H1 (cell line): ENCODE measurements at regions not wholly inside any gene's neighbourhood (a gene's known extent, or its start where the extent isn't known, plus 50 kb on each side); places are given as distances from the start of the nearest gene placed in this dataset.

Source experiments
- CTCF ChIA-PET: fragments of 300-600 bp; sonication (Branson Sonifier 250); formaldehyde crosslinking; loops from one replicate; lab custom pipeline; 2021; ENCODE audit not compliant: partially characterized antibody; lab: Charles Lee
- POLR2A ChIA-PET: fragments of 300-600 bp; sonication (Branson Sonifier 250); formaldehyde crosslinking; loops from one replicate; lab custom pipeline; 2021; ENCODE audit warnings: inconsistent platforms; ENCODE audit not compliant: partially characterized antibody; lab: Charles Lee
- DNase-seq, 2 experiments: peaks; one replicate each; pipeline versions ENCODE4 v3.0.0 to v3.0.0-alpha.2; 2010 to 2022; ENCODE audit warnings: low spot score in 2 of 2, low read depth in 1 of 2, mixed read lengths in 1 of 2
- FAIRE-seq: peaks from 2 replicates; lab custom pipeline; 2011; peaks lifted over from hg19 to GRCh38; lab: Jason Lieb, UNC
- H2AFZ ChIP-seq: 2 replicates; pipeline ENCODE4 v1.8.1; 2012; ENCODE audit warnings: low read length, inconsistent platforms
- H2AK5ac ChIP-seq: 2 replicates; pipeline ENCODE4 v1.6.1; 2013; ENCODE audit warnings: low read depth, low read length
- H2BK120ac ChIP-seq: replicated peaks from 2 replicates; pipeline ENCODE3; 2013; ENCODE audit warnings: low read depth, low read length, inconsistent platforms
- H2BK12ac ChIP-seq: 2 replicates; pipeline ENCODE4 v1.6.1; 2013; ENCODE audit warnings: low read depth, low read length
- H2BK15ac ChIP-seq: 2 replicates; pipeline ENCODE4 v1.6.1; 2013; ENCODE audit warnings: low read length
- H2BK20ac ChIP-seq: 2 replicates; pipeline ENCODE4 v1.6.1; 2013; ENCODE audit warnings: low read length
- H2BK5ac ChIP-seq: 2 replicates; pipeline ENCODE4 v1.6.1; 2013; ENCODE audit warnings: low read depth, low read length
- H3K14ac ChIP-seq: 2 replicates; pipeline ENCODE4 v1.6.1; 2013; ENCODE audit warnings: inconsistent platforms; ENCODE audit not compliant: insufficient read length
- H3K18ac ChIP-seq: 2 replicates; pipeline ENCODE4 v1.6.1; 2013; ENCODE audit warnings: low read length; ENCODE audit errors: extremely low read depth
- H3K23ac ChIP-seq: 2 replicates; pipeline ENCODE4 v1.6.1; 2013; ENCODE audit warnings: inconsistent platforms; ENCODE audit not compliant: insufficient read length
- H3K23me2 ChIP-seq: 2 replicates; pipeline ENCODE4 v1.6.1; 2013; ENCODE audit warnings: low read depth, low read length
- H3K27ac ChIP-seq: 2 replicates; pipeline ENCODE4 v1.6.1; 2011; ENCODE audit warnings: low read depth, low read length, inconsistent platforms
- H3K27me3 ChIP-seq, 4 experiments: replicated peaks in 1 of 4; 1 replicate in 1 of 4; 2 replicates in 3 of 4; pipeline versions ENCODE4 v1.6.1 to v1.8.1; 2011 to 2013; ENCODE audit warnings: low read length in 3 of 4, mild to moderate bottlenecking in 3 of 4, inconsistent platforms in 2 of 4, mixed read lengths in 2 of 4, moderate library complexity in 1 of 4; ENCODE audit not compliant: control insufficient read depth in 3 of 4, insufficient read depth in 3 of 4; ENCODE audit errors: extremely low read depth in 1 of 4
- H3K36me3 ChIP-seq, 4 experiments: 2 replicates each; pipeline versions ENCODE4 v1.6.1 to v1.8.1; 2011 to 2013; ENCODE audit warnings: mild to moderate bottlenecking in 4 of 4, low read length in 3 of 4, moderate library complexity in 2 of 4, control low read depth in 1 of 4, inconsistent platforms in 1 of 4; ENCODE audit not compliant: insufficient read depth in 4 of 4, control insufficient read depth in 2 of 4
- H3K4ac ChIP-seq: replicated peaks from 2 replicates; pipeline ENCODE3; 2013; ENCODE audit warnings: low read length, low read depth, mixed read lengths, inconsistent platforms; ENCODE audit not compliant: insufficient read length
- H3K4me1 ChIP-seq, 4 experiments: replicated peaks in 1 of 4; 1 replicate in 1 of 4; 2 replicates in 3 of 4; pipeline versions ENCODE4 v1.6.1 to v1.8.1; 2011 to 2013; ENCODE audit warnings: low read length in 3 of 4, inconsistent platforms in 2 of 4, mixed read lengths in 1 of 4; ENCODE audit not compliant: insufficient read depth in 4 of 4, control insufficient read depth in 3 of 4
- H3K4me2 ChIP-seq, 2 experiments: 2 replicates each; pipeline versions ENCODE4 v1.6.1 to v1.8.1; 2011 to 2013; ENCODE audit warnings: low read depth in 2 of 2, low read length in 2 of 2, control low read depth in 1 of 2, inconsistent platforms in 1 of 2, mild to moderate bottlenecking in 1 of 2; ENCODE audit not compliant: insufficient read depth in 1 of 2
- H3K4me3 ChIP-seq, 4 experiments: fragments of 200-600, 300-600 bp in 1 of 4; sonication (generic), shearing (Covaris generic), sonication (Bioruptor Twin) in 1 of 4; 2 replicates each; pipeline versions ENCODE4 v1.5.1 to v1.8.1; 2011 to 2016; ENCODE audit warnings: low read length in 4 of 4, low read depth in 3 of 4, control low read depth in 2 of 4, inconsistent platforms in 2 of 4, mild to moderate bottlenecking in 2 of 4, mixed read lengths in 1 of 4, moderate library complexity in 1 of 4; ENCODE audit not compliant: insufficient read depth in 2 of 4; ENCODE audit errors: extremely low read depth in 1 of 4
- H3K56ac ChIP-seq: replicated peaks from 2 replicates; pipeline ENCODE3; 2013; ENCODE audit warnings: low read depth, mild to moderate bottlenecking, mixed read lengths, low read length, inconsistent platforms; ENCODE audit not compliant: insufficient read length
- H3K79me1 ChIP-seq: 2 replicates; pipeline ENCODE4 v1.6.1; 2013; ENCODE audit warnings: low read depth, low read length, control low read depth
- H3K79me2 ChIP-seq, 2 experiments: 2 replicates each; pipeline versions ENCODE4 v1.6.1 to v1.8.1; 2012 to 2013; ENCODE audit warnings: low read length in 2 of 2, mild to moderate bottlenecking in 2 of 2, inconsistent platforms in 1 of 2; ENCODE audit not compliant: insufficient read depth in 2 of 2, control insufficient read depth in 1 of 2
- H3K9ac ChIP-seq, 4 experiments: replicated peaks in 1 of 4; 1 replicate in 1 of 4; 2 replicates in 3 of 4; pipeline versions ENCODE4 v1.6.1 to v1.8.1; 2011 to 2013; ENCODE audit warnings: low read depth in 3 of 4, low read length in 3 of 4, control low read depth in 2 of 4, mild to moderate bottlenecking in 2 of 4, moderate library complexity in 2 of 4, inconsistent platforms in 1 of 4; ENCODE audit errors: extremely low read depth in 1 of 4
- H3K9me3 ChIP-seq, 2 experiments: 2 replicates each; pipeline versions ENCODE4 v1.6.1 to v1.8.1; 2012 to 2013; ENCODE audit warnings: mild to moderate bottlenecking in 2 of 2, moderate library complexity in 2 of 2, control low read depth in 1 of 2, inconsistent platforms in 1 of 2, low read depth in 1 of 2, low read length in 1 of 2, mixed read lengths in 1 of 2; ENCODE audit not compliant: insufficient read depth in 2 of 2
- H4K20me1 ChIP-seq, 2 experiments: replicated peaks in 1 of 2; 2 replicates each; pipeline versions ENCODE3 to v1.8.1; 2011 to 2013; ENCODE audit warnings: inconsistent platforms in 2 of 2, low read length in 2 of 2, mild to moderate bottlenecking in 1 of 2; ENCODE audit not compliant: insufficient read depth in 2 of 2, control insufficient read depth in 1 of 2
- H4K5ac ChIP-seq: 2 replicates; pipeline ENCODE4 v1.6.1; 2013; ENCODE audit warnings: low read length, low read depth, mixed read lengths, inconsistent platforms; ENCODE audit not compliant: insufficient read length
- H4K8ac ChIP-seq: 2 replicates; pipeline ENCODE4 v1.8.0; 2013; ENCODE audit warnings: mild to moderate bottlenecking, moderate library complexity, low read length, inconsistent platforms; ENCODE audit not compliant: insufficient read depth; ENCODE audit errors: extremely low read depth
- H4K91ac ChIP-seq: replicated peaks from 2 replicates; pipeline ENCODE3; 2013; ENCODE audit warnings: low read length, mixed read lengths, inconsistent platforms; ENCODE audit not compliant: insufficient read length
- ATF2 ChIP-seq: IDR thresholded peaks from 2 replicates; pipeline ENCODE4 v1.6.1; 2012; ENCODE audit warnings: low read length, inconsistent platforms
- CBX8 ChIP-seq: fragments of 300-800, 300-1000 bp; sonication (generic); IDR thresholded peaks from 2 replicates; pipeline ENCODE4 v1.7.1; 2016; ENCODE audit warnings: low read depth, low read length, borderline replicate concordance
- CEBPB ChIP-seq: IDR thresholded peaks from 2 replicates; pipeline ENCODE4 v1.6.1; 2012; ENCODE audit warnings: low read depth, low read length
- PHF8 ChIP-seq: fragments of 200-600 bp; sonication (generic); conservative IDR thresholded peaks from 2 replicates; pipeline ENCODE4 v1.7.1; 2012; ENCODE audit warnings: low read depth, mild to moderate bottlenecking, inconsistent platforms, low read length, moderate library complexity
- POLR2A ChIP-seq, 2 experiments: IDR thresholded peaks; 1 replicate in 1 of 2; 2 replicates in 1 of 2; pipeline ENCODE4 v1.6.1; 2011; ENCODE audit warnings: low read depth in 2 of 2, low read length in 2 of 2, mild to moderate bottlenecking in 2 of 2; ENCODE audit errors: control extremely low read depth in 1 of 2
- SRF ChIP-seq: IDR thresholded peaks from 2 replicates; pipeline ENCODE4 v1.6.1; 2011; ENCODE audit warnings: mild to moderate bottlenecking, low read depth, low read length, moderate library complexity
- TAF1 ChIP-seq: IDR thresholded peaks from 2 replicates; pipeline ENCODE4 v1.6.1; 2011; ENCODE audit warnings: mild to moderate bottlenecking, low read depth, low read length
- ZNF274 ChIP-seq: IDR thresholded peaks from 2 replicates; pipeline ENCODE4 v1.7.0; 2012; ENCODE audit warnings: low read length, borderline replicate concordance; ENCODE audit errors: extremely low read depth
- WGBS, 2 experiments: shearing (Covaris generic) in 1 of 2; methylation state at CpG; one replicate each; pipeline versions ENCODE4 v1.1.6 to v1.1.7; 2013 to 2015; ENCODE audit warnings: low lambda C conversion rate in 2 of 2, mixed read lengths in 2 of 2, inconsistent platforms in 1 of 2, low coverage in 1 of 2, missing lambda C conversion rate in 1 of 2; ENCODE audit not compliant: insufficient replicate concordance in 2 of 2, insufficient coverage in 1 of 2, insufficient read length in 1 of 2; ENCODE audit errors: extremely low coverage in 1 of 2, missing lambda C conversion rate in 1 of 2; 5-methylcytosine and 5-hydroxymethylcytosine counted together
- TF ChIP-seq, protein P1 (sequence below), 3 experiments: IDR thresholded peaks; 1 replicate in 2 of 3; 2 replicates in 1 of 3; pipeline versions ENCODE4 v1.5.1 to v1.6.1; 2011; ENCODE audit warnings: low read length in 3 of 3, mild to moderate bottlenecking in 3 of 3, inconsistent platforms in 2 of 3, low read depth in 1 of 3, moderate library complexity in 1 of 3; ENCODE audit not compliant: insufficient read depth in 1 of 3; ENCODE audit errors: control extremely low read depth in 1 of 3
- TF ChIP-seq, protein P2 (sequence below): IDR thresholded peaks from 2 replicates; pipeline ENCODE4 v1.6.1; 2011; ENCODE audit warnings: low read length, improper control_type of control experiment

- Histone ChIP-seq H3K9me3 (no peaks in the 10 kb centered on the region), H3K23ac (no peak overlapping the region), H2AFZ (no peak overlapping the region), H3K9ac (no peak overlapping the region), H3K4me3 (no peak overlapping the region), H2BK20ac (no peak overlapping the region), H3K27ac (no peak overlapping the region), H3K18ac (no peak overlapping the region), H4K91ac (no peak overlapping the region), H4K8ac (no peak overlapping the region), H3K79me1 (no peaks in the 10 kb centered on the region), H2BK120ac (no peak overlapping the region), H2BK15ac (no peak overlapping the region), H3K14ac (no peak overlapping the region), H2BK12ac (no peak overlapping the region), H3K4ac (no peak overlapping the region), H3K4me2 (no peak overlapping the region), H2AK5ac (no peak overlapping the region), H3K4me1 (no peaks in the 10 kb centered on the region), H3K27me3 (no peaks in the 10 kb centered on the region), H3K23me2 (no peaks in the 10 kb centered on the region; the same call in 1 of the 2 replicates), H3K36me3 (no peaks in the 10 kb centered on the region), H2BK5ac (no peak overlapping the region), H3K56ac (no peak overlapping the region), H4K5ac (no peak overlapping the region), H4K20me1 (no peaks in the 10 kb centered on the region), H3K79me2 (no peaks in the 10 kb centered on the region)
- POLR2A ChIA-PET: interaction anchor here (1.5 kb wide), 1 partner anchor 37 kb away, joined by 3 read pairs; no protein-coding TSS in a partner anchor
- 96% methylated on average over 7 of the region's 7 CpGs; no CpG with 5 or more reads in 1 of the 2 experiments for WGBS, 2 experiments
- FAIRE-seq (no peak), DNase-seq (no peak)
- CTCF ChIA-PET: no interaction called here
- TF ChIP-seq ZNF274: no peak
- no peak for TF ChIP-seq POLR2A (IDR thresholded peaks at IDR 0.05; ENCODE audit: control extremely low read depth in 1 of 2, low read depth in 2 of 2, low read length in 2 of 2)
- no peak for TF ChIP-seq CEBPB
- TF ChIP-seq SRF: no peak
- TF ChIP-seq TAF1: no peak
- TF ChIP-seq ATF2: no peak
- TF ChIP-seq, protein P1, sequence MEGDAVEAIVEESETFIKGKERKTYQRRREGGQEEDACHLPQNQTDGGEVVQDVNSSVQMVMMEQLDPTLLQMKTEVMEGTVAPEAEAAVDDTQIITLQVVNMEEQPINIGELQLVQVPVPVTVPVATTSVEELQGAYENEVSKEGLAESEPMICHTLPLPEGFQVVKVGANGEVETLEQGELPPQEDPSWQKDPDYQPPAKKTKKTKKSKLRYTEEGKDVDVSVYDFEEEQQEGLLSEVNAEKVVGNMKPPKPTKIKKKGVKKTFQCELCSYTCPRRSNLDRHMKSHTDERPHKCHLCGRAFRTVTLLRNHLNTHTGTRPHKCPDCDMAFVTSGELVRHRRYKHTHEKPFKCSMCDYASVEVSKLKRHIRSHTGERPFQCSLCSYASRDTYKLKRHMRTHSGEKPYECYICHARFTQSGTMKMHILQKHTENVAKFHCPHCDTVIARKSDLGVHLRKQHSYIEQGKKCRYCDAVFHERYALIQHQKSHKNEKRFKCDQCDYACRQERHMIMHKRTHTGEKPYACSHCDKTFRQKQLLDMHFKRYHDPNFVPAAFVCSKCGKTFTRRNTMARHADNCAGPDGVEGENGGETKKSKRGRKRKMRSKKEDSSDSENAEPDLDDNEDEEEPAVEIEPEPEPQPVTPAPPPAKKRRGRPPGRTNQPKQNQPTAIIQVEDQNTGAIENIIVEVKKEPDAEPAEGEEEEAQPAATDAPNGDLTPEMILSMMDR (IDR thresholded peaks at IDR 0.05; ENCODE audit: control extremely low read depth in 1 of 3, insufficient read depth in 1 of 3, low read depth in 1 of 3, low read length in 3 of 3): no peak
- no peak for TF ChIP-seq CBX8
- TF ChIP-seq PHF8: no peak
- TF ChIP-seq, protein P2, sequence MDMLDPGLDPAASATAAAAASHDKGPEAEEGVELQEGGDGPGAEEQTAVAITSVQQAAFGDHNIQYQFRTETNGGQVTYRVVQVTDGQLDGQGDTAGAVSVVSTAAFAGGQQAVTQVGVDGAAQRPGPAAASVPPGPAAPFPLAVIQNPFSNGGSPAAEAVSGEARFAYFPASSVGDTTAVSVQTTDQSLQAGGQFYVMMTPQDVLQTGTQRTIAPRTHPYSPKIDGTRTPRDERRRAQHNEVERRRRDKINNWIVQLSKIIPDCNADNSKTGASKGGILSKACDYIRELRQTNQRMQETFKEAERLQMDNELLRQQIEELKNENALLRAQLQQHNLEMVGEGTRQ: no peak
Observed at GRCh38 chr18:11224153-11224552, 74.8 kb upstream of the PIEZO2 start.
